SK-N-SH (cell line): ENCODE measurements at regions not wholly inside any gene's neighbourhood (a gene's known extent, or its start where the extent isn't known, plus 50 kb on each side); places are given as distances from the start of the nearest gene placed in this dataset.

Experiments
- CTCF ChIA-PET: fragments of 300-600, 350-600 bp; formaldehyde crosslinking; extraction: SDS; loops from one replicate; lab custom pipeline; 2021; lab: Yijun Ruan, JAX
- POLR2A ChIA-PET: fragments of 350-600 bp; sonication (Branson Sonifier 250); formaldehyde crosslinking; extraction: SDS; loops from one replicate; lab custom pipeline; 2020; ENCODE audit warnings: antibody characterized with exemption, inconsistent platforms; lab: Yijun Ruan, JAX
- DNase-seq: peaks from one replicate; pipeline ENCODE4 v3.0.0; 2012
- H2AFZ ChIP-seq: fragments of 200-600 bp; sonication (generic); 2 replicates; pipeline ENCODE4 v1.8.1; 2016; ENCODE audit warnings: antibody characterized with exemption, mild to moderate bottlenecking, low read depth
- H3F3A ChIP-seq: fragments of 200-600 bp; sonication (generic); replicated peaks from 2 replicates; pipeline ENCODE3; 2016; ENCODE audit warnings: antibody characterized with exemption, mild to moderate bottlenecking; ENCODE audit not compliant: insufficient read depth
- H3K27ac ChIP-seq, 2 experiments: fragments of 200-500 bp in 1 of 2; fragments of 200-600 bp in 1 of 2; sonication (Bioruptor generic) in 1 of 2; sonication (generic), shearing (Covaris generic) in 1 of 2; 2 replicates each; pipeline versions ENCODE4 v1.5.1 to v1.6.1; 2014 to 2016; ENCODE audit warnings: low read depth in 2 of 2, inconsistent platforms in 1 of 2, low read length in 1 of 2, mild to moderate bottlenecking in 1 of 2, mixed read lengths in 1 of 2
- H3K27me3 ChIP-seq: fragments of 200-600 bp; sonication (generic), shearing (Covaris generic); 2 replicates; pipeline ENCODE4 v1.6.1; 2016; ENCODE audit warnings: mixed run types; ENCODE audit not compliant: insufficient read depth
- H3K36me3 ChIP-seq, 2 experiments: fragments of 200-500 bp in 1 of 2; fragments of 200-600 bp in 1 of 2; sonication (Bioruptor generic) in 1 of 2; sonication (generic) in 1 of 2; replicated peaks in 1 of 2; 2 replicates each; pipeline versions ENCODE3 to v1.5.1; 2014 to 2016; ENCODE audit warnings: low read length in 1 of 2, mild to moderate bottlenecking in 1 of 2; ENCODE audit not compliant: insufficient read depth in 2 of 2, control insufficient read depth in 1 of 2
- H3K4me1 ChIP-seq, 2 experiments: fragments of 200-500 bp in 1 of 2; fragments of 200-600 bp in 1 of 2; sonication (Bioruptor generic) in 1 of 2; sonication (generic), shearing (Covaris generic) in 1 of 2; 2 replicates each; pipeline versions ENCODE4 v1.5.1 to v1.6.1; 2014 to 2016; ENCODE audit warnings: low read depth in 1 of 2, low read length in 1 of 2, mixed run types in 1 of 2; ENCODE audit not compliant: insufficient read depth in 2 of 2, control insufficient read depth in 1 of 2
- H3K4me2 ChIP-seq: fragments of 200-600 bp; sonication (generic), shearing (Covaris generic); 2 replicates; pipeline ENCODE4 v1.6.1; 2017; ENCODE audit warnings: mixed run types
- H3K4me3 ChIP-seq, 2 experiments: fragments of 200-500 bp in 1 of 2; fragments of 200-600 bp in 1 of 2; sonication (Bioruptor generic) in 1 of 2; sonication (generic), shearing (Covaris generic) in 1 of 2; 2 replicates each; pipeline versions ENCODE4 v1.5.1 to v1.8.1; 2014 to 2016; ENCODE audit warnings: low read depth in 2 of 2, inconsistent platforms in 1 of 2, low read length in 1 of 2, mild to moderate bottlenecking in 1 of 2, mixed read lengths in 1 of 2, moderate library complexity in 1 of 2
- H3K79me2 ChIP-seq: fragments of 200-600 bp; sonication (generic); 2 replicates; pipeline ENCODE4 v1.8.1; 2017; ENCODE audit warnings: mild to moderate bottlenecking; ENCODE audit not compliant: insufficient read depth
- H3K9ac ChIP-seq: fragments of 200-600 bp; sonication (generic); 2 replicates; pipeline ENCODE4 v1.6.1; 2017; ENCODE audit warnings: mixed run types
- H3K9me2 ChIP-seq: fragments of 200-600 bp; sonication (generic); 2 replicates; pipeline ENCODE4 v1.6.1; 2017; ENCODE audit warnings: mixed run types
- H3K9me3 ChIP-seq: fragments of 200-600 bp; sonication (generic); 2 replicates; pipeline ENCODE4 v1.6.1; 2017; ENCODE audit warnings: mixed run types, mild to moderate bottlenecking, moderate library complexity
- H4K20me1 ChIP-seq: fragments of 200-600 bp; sonication (generic); 2 replicates; pipeline ENCODE4 v1.6.1; 2017; ENCODE audit warnings: mild to moderate bottlenecking, mixed run types; ENCODE audit not compliant: insufficient read depth
- CHD2 ChIP-seq: fragments of 150-350 bp; IDR thresholded peaks from 2 replicates; pipeline ENCODE4 v1.6.1; 2018; ENCODE audit warnings: low read length; ENCODE audit not compliant: partially characterized antibody
- ELF1 ChIP-seq: IDR thresholded peaks from 2 replicates; pipeline ENCODE4 v1.4.0; 2012
- EZH2phosphoT487 ChIP-seq: fragments of 200-600 bp; sonication (generic); IDR thresholded peaks from 2 replicates; pipeline ENCODE4 v1.6.1; 2017; ENCODE audit warnings: low read depth, mixed run types, mild to moderate bottlenecking, antibody characterized with exemption, moderate library complexity, borderline replicate concordance
- FOXJ3 ChIP-seq: sonication (generic); formaldehyde crosslinking; IDR thresholded peaks from 2 replicates; pipeline ENCODE4 v1.5.1; 2020; ENCODE audit warnings: mild to moderate bottlenecking, missing genetic modification reagents
- GATA2 ChIP-seq: sonication (generic); formaldehyde crosslinking; IDR thresholded peaks from 2 replicates; pipeline ENCODE4 v1.5.0; 2020; ENCODE audit warnings: mild to moderate bottlenecking, missing genetic modification reagents
- NFIC ChIP-seq: IDR thresholded peaks from 2 replicates; pipeline ENCODE4 v1.4.0; 2012; ENCODE audit warnings: borderline replicate concordance
- NRF1 ChIP-seq: IDR thresholded peaks from 2 replicates; pipeline ENCODE4 v1.6.1; 2012; ENCODE audit warnings: low read depth, mild to moderate bottlenecking, low read length
- RCOR1 ChIP-seq: fragments of 150-350 bp; IDR thresholded peaks from 2 replicates; pipeline ENCODE4 v1.6.1; 2017; ENCODE audit warnings: antibody characterized with exemption, low read length
- REST ChIP-seq: IDR thresholded peaks from 2 replicates; pipeline ENCODE4 v1.6.1; 2012; ENCODE audit warnings: mild to moderate bottlenecking, low read depth, low read length, moderate library complexity
- SMC3 ChIP-seq: IDR thresholded peaks from 2 replicates; pipeline ENCODE4 v1.6.1; 2012; ENCODE audit warnings: low read depth, low read length, improper control_type of control experiment
- YY1 ChIP-seq: IDR thresholded peaks from 2 replicates; pipeline ENCODE4 v1.4.0; 2012; ENCODE audit warnings: low read depth, mild to moderate bottlenecking
- WGBS: methylation state at CpG from one replicate; pipeline ENCODE4 v1.1.6; 2017; ENCODE audit warnings: low lambda C conversion rate; 5-methylcytosine and 5-hydroxymethylcytosine counted together
- TF ChIP-seq, protein P1 (sequence below): IDR thresholded peaks from 2 replicates; pipeline ENCODE4 v1.4.0; 2012; ENCODE audit warnings: low read depth, borderline replicate concordance

GRCh38 chr15:31830591-31830990, 199.7 kb upstream of the CHRNA7 start:
- TF ChIP-seq RCOR1 (no peak), YY1 (no peak), REST (no peak), GATA2 (CRISPR knock-in tag) (no peak), EZH2phosphoT487 (no peak), CHD2 (no peak), ELF1 (no peak), SMC3 (no peak), FOXJ3 (CRISPR knock-in tag) (no peak), NRF1 (no peak)
- TF ChIP-seq, protein P1, sequence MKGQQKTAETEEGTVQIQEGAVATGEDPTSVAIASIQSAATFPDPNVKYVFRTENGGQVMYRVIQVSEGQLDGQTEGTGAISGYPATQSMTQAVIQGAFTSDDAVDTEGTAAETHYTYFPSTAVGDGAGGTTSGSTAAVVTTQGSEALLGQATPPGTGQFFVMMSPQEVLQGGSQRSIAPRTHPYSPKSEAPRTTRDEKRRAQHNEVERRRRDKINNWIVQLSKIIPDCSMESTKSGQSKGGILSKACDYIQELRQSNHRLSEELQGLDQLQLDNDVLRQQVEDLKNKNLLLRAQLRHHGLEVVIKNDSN, result no peak
- Histone ChIP-seq H3K36me3 (no peaks in the 10 kb centered on the region), H3K79me2 (no peaks in the 10 kb centered on the region), H3K4me3 (no peak overlapping the region), H3K27me3 (no peaks in the 10 kb centered on the region), H3K4me1 (no peaks in the 10 kb centered on the region; a peak in 1 of 4 replicates), H3K9me3 (no peaks in the 10 kb centered on the region), H3K27ac (no peak overlapping the region), H3K9ac (no peak overlapping the region), H3F3A (no peaks in the 10 kb centered on the region), H4K20me1 (no peaks in the 10 kb centered on the region), H3K4me2 (no peak overlapping the region), H3K9me2 (no peaks in the 10 kb centered on the region), H2AFZ (no peak overlapping the region)
- POLR2A ChIA-PET, result no interaction called here
- WGBS, result 0% methylated on average over 1 of the region's 1 CpG
- no peak for DNase-seq
- CTCF ChIA-PET, result interaction anchor here (0.7 kb wide), 1 partner anchor 321 kb away, joined by 3 read pairs; no protein-coding TSS in a partner anchor

DNA sequence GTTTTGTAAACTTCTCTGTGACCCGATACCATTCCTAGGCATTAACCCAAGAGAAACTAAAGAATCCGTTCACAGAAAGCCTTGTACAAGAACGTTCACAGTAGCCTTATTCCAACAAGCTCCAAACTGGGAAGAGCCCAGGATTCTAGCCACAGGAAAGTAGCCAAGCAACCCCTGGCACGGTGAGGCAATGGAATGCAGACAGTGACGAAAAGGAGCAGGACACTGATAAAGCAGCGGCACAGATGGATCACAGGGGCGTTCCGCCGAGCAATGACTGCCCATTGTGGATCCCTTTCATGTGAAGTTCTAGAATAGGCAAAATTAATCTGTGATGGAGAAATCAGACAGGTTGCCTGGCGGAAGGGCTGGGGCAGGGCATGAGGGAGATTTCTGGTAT, 198.7 kb upstream of the CHRNA7 start:
- H3K4me3 ChIP-seq, result no peak overlapping the region
- no peaks in the 10 kb centered on the region for H3K79me2 ChIP-seq
- ChIA-PET CTCF (no interaction called here), POLR2A (no interaction called here)
- H4K20me1 ChIP-seq, result no peaks in the 10 kb centered on the region
- H3K36me3 ChIP-seq, result no peaks in the 10 kb centered on the region
- no peaks in the 10 kb centered on the region; a peak in 1 of 4 replicates for H3K4me1 ChIP-seq
- no peak overlapping the region for H3K9ac ChIP-seq
- H3F3A ChIP-seq, result no peaks in the 10 kb centered on the region
- no peak for TF ChIP-seq NFIC
- no peak for TF ChIP-seq EZH2phosphoT487
- H3K27ac ChIP-seq, result no peak overlapping the region
- H2AFZ ChIP-seq, result no peak overlapping the region
- no peak for DNase-seq
- no peaks in the 10 kb centered on the region for H3K9me2 ChIP-seq
- no peaks in the 10 kb centered on the region for H3K9me3 ChIP-seq
- 54% methylated on average over 10 of the region's 10 CpGs for WGBS
- H3K27me3 ChIP-seq, result no peaks in the 10 kb centered on the region
- no peak overlapping the region for H3K4me2 ChIP-seq
